HL-60 (cell line): ENCODE measurements at regions not wholly inside any gene's neighbourhood (a gene's known extent, or its start where the extent isn't known, plus 50 kb on each side); places are given as distances from the start of the nearest gene placed in this dataset.
A peak's percentile ranks its signal among the peaks of the same experiment; 100 is the strongest.

Experiments used
- DNase-seq, 2 experiments: peaks; one replicate each; pipeline ENCODE4 v3.0.0-alpha.2; 2010 to 2020; ENCODE audit warnings: low read depth in 1 of 2, low spot score in 1 of 2
- H3K27ac ChIP-seq: fragments of 250-450 bp; sonication (Bioruptor Pico); replicated peaks from 2 replicates; pipeline ENCODE4 v1.5.1; 2020; ENCODE audit warnings: mild to moderate bottlenecking, moderate library complexity
- H3K27me3 ChIP-seq: fragments of 250-450 bp; sonication (Bioruptor Pico); 2 replicates; pipeline ENCODE4 v1.5.1; 2021; ENCODE audit warnings: mild to moderate bottlenecking, moderate library complexity; ENCODE audit not compliant: insufficient read depth, poor library complexity, severe bottlenecking
- H3K4me3 ChIP-seq: replicated peaks from 2 replicates; pipeline ENCODE4 v1.5.1; 2011; ENCODE audit warnings: mild to moderate bottlenecking, control low read depth, low read length; ENCODE audit not compliant: insufficient read depth
- CTCF ChIP-seq: IDR thresholded peaks from one replicate; pipeline ENCODE4 v1.5.1; 2011; ENCODE audit warnings: low read length, control low read depth, inconsistent platforms; ENCODE audit not compliant: insufficient read depth
- GABPA ChIP-seq: IDR thresholded peaks from 2 replicates; pipeline ENCODE4 v1.6.1; 2012; ENCODE audit warnings: low read depth
- POLR2AphosphoS5 ChIP-seq: IDR thresholded peaks from 2 replicates; pipeline ENCODE4 v1.6.1; 2012; ENCODE audit warnings: low read depth
- REST ChIP-seq: IDR thresholded peaks from 2 replicates; pipeline ENCODE4 v1.6.1; 2012; ENCODE audit warnings: low read depth; ENCODE audit not compliant: insufficient replicate concordance
- SPI1 ChIP-seq: IDR thresholded peaks from 2 replicates; pipeline ENCODE4 v1.6.1; 2012; ENCODE audit warnings: low read depth, mild to moderate bottlenecking, borderline replicate concordance

GRCh38 chr9:73231203-73231602, 79.5 kb downstream of the ANXA1 start:
- no peak overlapping the region for H3K27ac ChIP-seq
- TF ChIP-seq POLR2AphosphoS5: no peak
- TF ChIP-seq GABPA: no peak
- TF ChIP-seq REST: no peak
- TF ChIP-seq CTCF: no peak
- TF ChIP-seq SPI1: no peak
- DNase-seq: no peak

GRCh38 chr9:73233359-73234007, 81.8 kb downstream of the ANXA1 start:
- TF ChIP-seq REST (peak; percentile 19), POLR2AphosphoS5 (no peak)
- no peak for DNase-seq
- Histone ChIP-seq H3K27me3 (peaks cover 2% of the 10 kb centered on the region), H3K4me3 (no peak overlapping the region), H3K27ac (no peak overlapping the region)

More at GRCh38 chr9:73231203-73231602, 79.5 kb downstream of the ANXA1 start:
- Histone ChIP-seq H3K4me3 (no peak overlapping the region), H3K27me3 (peaks cover 2% of the 10 kb centered on the region)

- Histone ChIP-seq H3K4me3 (no peak overlapping the region), H3K27me3 (peaks cover 2% of the 10 kb centered on the region), H3K27ac (no peak overlapping the region)
- DNase-seq: peak in 1 of 2 experiments; percentile 7
- TF ChIP-seq SPI1 (no peak), REST (no peak), CTCF (no peak), GABPA (no peak), POLR2AphosphoS5 (no peak)
Observed at GRCh38 chr9:73234008-73234360, 82.3 kb downstream of the ANXA1 start.
